ENCODE measurements at regions not wholly inside any gene's neighbourhood (a gene's known extent, or its start where the extent isn't known, plus 50 kb on each side); places are given as distances from the start of the nearest gene placed in this dataset.

- DNase-seq (ENCODE audit: low read depth), result no peak
- no peak for TF ChIP-seq CTCF (IDR thresholded peaks at IDR 0.05; ENCODE audit: control insufficient read depth, extremely low read depth, insufficient read depth)
- H3K4me3 ChIP-seq (ENCODE audit: low read depth, low read length), result no peak overlapping the region
Observed at GRCh38 chr13:106155411-106155810, 380.1 kb downstream of the EFNB2 start.

- no peak for DNase-seq (ENCODE audit: low read depth)
- H3K4me3 ChIP-seq (ENCODE audit: low read depth, low read length), result no peak overlapping the region
- no peak for TF ChIP-seq CTCF (IDR thresholded peaks at IDR 0.05; ENCODE audit: control insufficient read depth, extremely low read depth, insufficient read depth)
Observed at GRCh38 chr13:106153876-106154275, 381.6 kb downstream of the EFNB2 start.

GRCh38 chr13:106153041-106153440, 382.4 kb downstream of the EFNB2 start:
- H3K4me3 ChIP-seq (ENCODE audit: low read depth, low read length), result no peak overlapping the region
- TF ChIP-seq CTCF (IDR thresholded peaks at IDR 0.05; ENCODE audit: control insufficient read depth, extremely low read depth, insufficient read depth), result no peak
- DNase-seq (ENCODE audit: low read depth), result no peak

- no peak for DNase-seq (ENCODE audit: low read depth)
- no peak overlapping the region for H3K4me3 ChIP-seq (ENCODE audit: low read depth, low read length)
- no peak for TF ChIP-seq CTCF (IDR thresholded peaks at IDR 0.05; ENCODE audit: control insufficient read depth, extremely low read depth, insufficient read depth)
Observed at GRCh38 chr13:106152047-106152446, 383.4 kb downstream of the EFNB2 start.

- no peak for DNase-seq (ENCODE audit: low read depth)
- H3K4me3 ChIP-seq (ENCODE audit: low read depth, low read length), result no peak overlapping the region
- no peak for TF ChIP-seq CTCF (IDR thresholded peaks at IDR 0.05; ENCODE audit: control insufficient read depth, extremely low read depth, insufficient read depth)
Observed at GRCh38 chr13:106151056-106151699, 384.3 kb downstream of the EFNB2 start.

GRCh38 chr13:106145997-106146864, 389.2 kb downstream of the EFNB2 start:
- DNase-seq (ENCODE audit: low read depth), result no peak
- no peak overlapping the region for H3K4me3 ChIP-seq (ENCODE audit: low read depth, low read length)
- no peak for TF ChIP-seq CTCF (IDR thresholded peaks at IDR 0.05; ENCODE audit: control insufficient read depth, extremely low read depth, insufficient read depth)

All from LNCaP clone FGC (cell line).